HepG2 (cell line): ENCODE measurements at regions not wholly inside any gene's neighbourhood (a gene's known extent, or its start where the extent isn't known, plus 50 kb on each side); places are given as distances from the start of the nearest gene placed in this dataset.

Experiments used
- ATAC-seq: fragments of 200-7000 bp; cut with Tn5 transposase; 3 replicates; pipeline ENCODE4 v1.9.1; 2020; ENCODE audit warnings: mild to moderate bottlenecking, moderate library complexity
- BruUV-seq: library from RNA; stranded (reverse); fragments of 400-500 nt; replicated peaks from 2 replicates; lab custom pipeline; 2021; lab: Mats Ljungman, UMichigan
- CTCF ChIA-PET: fragments of 300-600 bp; formaldehyde crosslinking; extraction: SDS; loops from one replicate; lab custom pipeline; 2021; ENCODE audit warnings: low total read pairs, inconsistent platforms, low intra/inter-chr PET ratio; lab: Yijun Ruan, JAX
- POLR2A ChIA-PET: fragments of 350-600 bp; sonication (Branson Sonifier 250); formaldehyde crosslinking; loops from one replicate; lab custom pipeline; 2020; ENCODE audit warnings: antibody characterized with exemption, inconsistent platforms; lab: Yijun Ruan, JAX
- DNase-seq: peaks from one replicate; pipeline ENCODE4 v3.0.0-alpha.2; 2015; ENCODE audit warnings: low spot score
- FAIRE-seq: peaks from 3 replicates; lab custom pipeline; 2011; peaks lifted over from hg19 to GRCh38; lab: Jason Lieb, UNC
- H2AFZ ChIP-seq: one replicate; pipeline ENCODE4 v1.6.1; 2011; ENCODE audit warnings: low read length, inconsistent platforms
- H3K27ac ChIP-seq: fragments of 300-600 bp; 3 replicates; pipeline ENCODE4 v1.8.0; 2011; ENCODE audit warnings: mixed run types, mild to moderate bottlenecking, mixed read lengths, low read length, inconsistent platforms; ENCODE audit not compliant: insufficient read depth; ENCODE audit errors: extremely low read length
- H3K27me3 ChIP-seq, 2 experiments: fragments of 200-600 bp in 1 of 2; 2 replicates in 1 of 2; 3 replicates in 1 of 2; pipeline versions ENCODE4 v1.6.0 to v1.8.0; 2011; ENCODE audit warnings: low read length in 2 of 2, mild to moderate bottlenecking in 2 of 2, moderate library complexity in 2 of 2, inconsistent platforms in 1 of 2; ENCODE audit not compliant: insufficient read depth in 2 of 2, control insufficient read depth in 1 of 2
- H3K36me3 ChIP-seq, 2 experiments: fragments of 200-600 bp in 1 of 2; replicated peaks in 1 of 2; 2 replicates in 1 of 2; 3 replicates in 1 of 2; pipeline versions ENCODE4 v1.5.1 to v1.8.0; 2011; ENCODE audit warnings: low read length in 2 of 2, inconsistent platforms in 1 of 2; ENCODE audit not compliant: insufficient read depth in 2 of 2, control insufficient read depth in 1 of 2
- H3K4me1 ChIP-seq: 2 replicates; pipeline ENCODE4 v1.5.1; 2012; ENCODE audit warnings: low read length, inconsistent platforms; ENCODE audit not compliant: insufficient read depth
- H3K4me2 ChIP-seq: 2 replicates; pipeline ENCODE4 v1.6.0; 2011; ENCODE audit warnings: low read depth, low read length, inconsistent platforms
- H3K4me3 ChIP-seq, 3 experiments: fragments of 200-600 bp in 1 of 3; sonication (generic), shearing (Covaris generic) in 1 of 3; replicated peaks in 1 of 3; 2 replicates each; pipeline ENCODE4 v1.5.1; 2011 to 2016; ENCODE audit warnings: low read length in 3 of 3, inconsistent platforms in 2 of 3, low read depth in 2 of 3, mild to moderate bottlenecking in 2 of 3, control low read depth in 1 of 3, mixed read lengths in 1 of 3; ENCODE audit not compliant: insufficient read depth in 1 of 3
- H3K79me2 ChIP-seq: one replicate; pipeline ENCODE4 v1.6.1; 2011; ENCODE audit warnings: low read length, inconsistent platforms; ENCODE audit not compliant: insufficient read depth
- H3K9ac ChIP-seq: 2 replicates; pipeline ENCODE4 v1.6.0; 2011; ENCODE audit warnings: mild to moderate bottlenecking, low read depth, low read length, inconsistent platforms; ENCODE audit not compliant: insufficient read depth
- H3K9me3 ChIP-seq: 2 replicates; pipeline ENCODE4 v1.5.1; 2012; ENCODE audit warnings: mild to moderate bottlenecking, low read length
- H4K20me1 ChIP-seq: 2 replicates; pipeline ENCODE4 v1.6.0; 2011; ENCODE audit warnings: inconsistent platforms, mild to moderate bottlenecking, low read length, moderate library complexity; ENCODE audit not compliant: insufficient read depth
- ATF3 ChIP-seq: sonication (generic); formaldehyde crosslinking; IDR thresholded peaks from 2 replicates; pipeline ENCODE4 v1.4.0; 2020; ENCODE audit warnings: missing genetic modification reagents
- FOXJ3 ChIP-seq: sonication (generic); formaldehyde crosslinking; IDR thresholded peaks from 2 replicates; pipeline ENCODE4 v1.4.0; 2020; ENCODE audit warnings: missing genetic modification reagents, mild to moderate bottlenecking, borderline replicate concordance
- KLF15 ChIP-seq: sonication (generic); formaldehyde crosslinking; IDR thresholded peaks from 2 replicates; pipeline ENCODE4 v1.8.1; 2023; ENCODE audit warnings: borderline replicate concordance, mild to moderate bottlenecking, inconsistent platforms, missing genetic modification reagents, mixed read lengths
- POGZ ChIP-seq: sonication (generic); formaldehyde crosslinking; IDR thresholded peaks from 2 replicates; pipeline ENCODE4 v1.4.0; 2020; ENCODE audit warnings: mild to moderate bottlenecking, missing genetic modification reagents
- POLR2A ChIP-seq, 2 experiments: IDR thresholded peaks; 2 replicates each; pipeline ENCODE4 v1.6.1; 2011; ENCODE audit warnings: low read depth in 2 of 2, low read length in 2 of 2, mild to moderate bottlenecking in 1 of 2, moderate library complexity in 1 of 2; ENCODE audit not compliant: insufficient read depth in 1 of 2
- PRDM4 ChIP-seq: sonication (generic); formaldehyde crosslinking; IDR thresholded peaks from 2 replicates; pipeline ENCODE4 v1.9.0; 2021; ENCODE audit warnings: missing genetic modification reagents, borderline replicate concordance
- SNAI1 ChIP-seq: sonication (generic); formaldehyde crosslinking; IDR thresholded peaks from 2 replicates; pipeline ENCODE4 v1.5.0; 2020; ENCODE audit warnings: mild to moderate bottlenecking, missing genetic modification reagents, borderline replicate concordance
- SRY ChIP-seq: sonication (generic); formaldehyde crosslinking; IDR thresholded peaks from 2 replicates; pipeline ENCODE4 v1.8.0; 2022; ENCODE audit warnings: mild to moderate bottlenecking, missing genetic modification reagents
- ZBTB14 ChIP-seq: sonication (generic); formaldehyde crosslinking; IDR thresholded peaks from 2 replicates; pipeline ENCODE4 v1.4.0; 2020; ENCODE audit warnings: missing genetic modification reagents
- ZFP36L2 ChIP-seq: sonication (generic); formaldehyde crosslinking; IDR thresholded peaks from 2 replicates; pipeline ENCODE4 v1.4.0; 2020; ENCODE audit warnings: missing genetic modification reagents
- ZNF350 ChIP-seq: sonication (generic); formaldehyde crosslinking; IDR thresholded peaks from 2 replicates; pipeline ENCODE4 v1.4.0; 2020; ENCODE audit warnings: mild to moderate bottlenecking, low read depth, missing genetic modification reagents, borderline replicate concordance
- ZNF577 ChIP-seq: sonication (generic); formaldehyde crosslinking; IDR thresholded peaks from 2 replicates; pipeline ENCODE4 v1.4.0; 2020; ENCODE audit warnings: mild to moderate bottlenecking, low read depth, missing genetic modification reagents, borderline replicate concordance
- ZNF772 ChIP-seq: sonication (generic); formaldehyde crosslinking; IDR thresholded peaks from 2 replicates; pipeline ENCODE4 v1.5.0; 2020; ENCODE audit warnings: mild to moderate bottlenecking, missing genetic modification reagents
- ZNF781 ChIP-seq: sonication (generic); formaldehyde crosslinking; IDR thresholded peaks from 2 replicates; pipeline ENCODE4 v1.5.1; 2020; ENCODE audit warnings: borderline replicate concordance, mild to moderate bottlenecking, missing genetic modification reagents; ENCODE audit errors: not compliant biosample characterization
- WGBS: methylation state at CpG from one replicate; pipeline ENCODE4 v1.1.6; 2017; ENCODE audit warnings: low lambda C conversion rate; 5-methylcytosine and 5-hydroxymethylcytosine counted together
- in situ Hi-C: cut with HindIII; loops from 2 replicates; pipeline ENCODE4 v1.10.0; 2017; ENCODE audit warnings: low pct_unique_long_range_greater_than_20kb; ENCODE audit not compliant: extremely low pct_ligation_motif_present
- intact Hi-C: fragments of 100-400 bp; cut with micrococcal nuclease; formaldehyde crosslinking; loops from one replicate; pipeline ENCODE4 v1.10.0; 2022; ENCODE audit not compliant: unreplicated experiment

GRCh38 chr5:34570143-34570542, 86.0 kb upstream of the RAI14 start:
- H3K4me3 ChIP-seq = no peak overlapping the region
- H3K4me1 ChIP-seq = no peaks in the 10 kb centered on the region
- 64% methylated on average over 6 of the region's 6 CpGs for WGBS
- no peak for ATAC-seq
- H3K79me2 ChIP-seq = no peaks in the 10 kb centered on the region
- H3K4me2 ChIP-seq = no peak overlapping the region
- no peaks in the 10 kb centered on the region for H3K36me3 ChIP-seq
- H3K27me3 ChIP-seq = peaks cover 0 to 12% of the 10 kb centered on the region in 2 experiments; a peak in 1 of 5 replicates
- H3K27ac ChIP-seq = no peak overlapping the region
- in situ Hi-C loops = no loop called here
- CTCF ChIA-PET = no interaction called here
- TF ChIP-seq ZNF781 (CRISPR knock-in tag) = no peak
- TF ChIP-seq ZNF577 (CRISPR knock-in tag) = no peak
- DNase-seq = no peak
- H3K9me3 ChIP-seq = no peaks in the 10 kb centered on the region
- FAIRE-seq = no peak
- no peaks in the 10 kb centered on the region for H4K20me1 ChIP-seq
- no peak overlapping the region for H3K9ac ChIP-seq
- POLR2A ChIA-PET = no interaction called here
- H2AFZ ChIP-seq = no peak overlapping the region
- BruUV-seq = no TSS peak
- intact Hi-C loops = no loop called here

GRCh38 chr5:34570721-34571676, 85.1 kb upstream of the RAI14 start:
- Histone ChIP-seq H3K4me1 (no peaks in the 10 kb centered on the region), H2AFZ (no peak overlapping the region), H3K79me2 (no peaks in the 10 kb centered on the region), H3K9me3 (no peaks in the 10 kb centered on the region), H3K9ac (no peak overlapping the region), H3K27me3 (peaks cover 0 to 8% of the 10 kb centered on the region in 2 experiments; a peak in 1 of 5 replicates), H3K4me2 (no peak overlapping the region), H3K36me3 (no peaks in the 10 kb centered on the region), H3K4me3 (no peak overlapping the region), H4K20me1 (no peaks in the 10 kb centered on the region), H3K27ac (no peak overlapping the region)
- no TSS peak for BruUV-seq
- DNase-seq (no peak), ATAC-seq (no peak), FAIRE-seq (no peak)
- intact Hi-C loops = no loop called here
- 16% methylated on average over 5 of the region's 5 CpGs for WGBS
- TF ChIP-seq POGZ (CRISPR knock-in tag) = no peak
- no peak for TF ChIP-seq SNAI1
- TF ChIP-seq ATF3 (CRISPR knock-in tag) = no peak
- TF ChIP-seq PRDM4 (CRISPR knock-in tag) = no peak
- TF ChIP-seq SRY (CRISPR knock-in tag) = no peak
- TF ChIP-seq ZFP36L2 (CRISPR knock-in tag) = no peak
- no peak for TF ChIP-seq POLR2A (IDR thresholded peaks at IDR 0.05; ENCODE audit: insufficient read depth in 1 of 2, low read depth in 2 of 2, low read length in 2 of 2)
- TF ChIP-seq FOXJ3 (CRISPR knock-in tag) = no peak
- no peak for TF ChIP-seq ZNF772 (CRISPR knock-in tag)
- no peak for TF ChIP-seq ZBTB14 (CRISPR knock-in tag)
- TF ChIP-seq ZNF350 (CRISPR knock-in tag) = no peak
- no peak for TF ChIP-seq KLF15
- ChIA-PET POLR2A (no interaction called here), CTCF (no interaction called here)
- in situ Hi-C loops = no loop called here
